HG03571 (cell line): ENCODE measurements at regions not wholly inside any gene's neighbourhood (a gene's known extent, or its start where the extent isn't known, plus 50 kb on each side); places are given as distances from the start of the nearest gene placed in this dataset.
"Not testable (repeated sequence)": the region's sequence is repeated elsewhere in the genome, so short reads cannot be mapped to it uniquely, and the experiment has no call there.

Experiments
- ATAC-seq: cut with Tn5 transposase; IDR thresholded peaks from one replicate; pipeline ENCODE4 v1.9.1; 2021; ENCODE audit not compliant: unreplicated experiment

- no peak for ATAC-seq
Measured at GRCh38 chr14:105894978-105895881, 368.8 kb downstream of the TMEM121 start.

- ATAC-seq: not testable (repeated sequence)
Measured at GRCh38 chr14:105896206-105896605, 369.8 kb downstream of the TMEM121 start.

GRCh38 chr14:105896961-105897724, 370.8 kb downstream of the TMEM121 start:
- ATAC-seq: not testable (repeated sequence)

- ATAC-seq: no peak
Measured at GRCh38 chr14:105897725-105898113, 371.3 kb downstream of the TMEM121 start.

DNA sequence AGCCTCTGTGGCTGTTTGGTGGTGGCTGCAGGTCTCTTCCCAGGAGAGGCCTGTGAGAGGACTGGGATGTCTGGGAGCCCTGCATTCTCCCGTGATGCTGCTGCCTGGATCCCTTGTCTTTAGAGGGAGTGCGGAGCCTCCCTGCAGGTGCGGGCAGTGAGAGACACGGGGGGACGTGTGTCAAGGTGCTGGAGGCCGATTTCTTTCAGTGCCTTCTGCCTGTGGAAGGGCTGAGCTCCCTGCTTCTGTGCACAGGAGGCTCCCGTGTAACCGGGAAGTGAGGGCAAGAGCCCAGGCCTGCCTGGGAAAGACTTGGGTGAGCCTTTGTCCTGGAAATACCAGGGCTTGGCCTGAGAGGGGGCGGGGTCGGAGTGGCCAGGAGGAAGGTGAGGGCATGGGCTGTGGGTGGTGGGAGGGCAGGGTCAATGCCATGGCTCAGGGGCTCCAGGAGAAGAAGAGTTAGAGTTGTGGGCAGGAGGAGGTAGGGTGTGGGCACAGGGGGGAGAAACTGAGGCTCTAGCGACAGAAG, 372.2 kb downstream of the TMEM121 start:
- ATAC-seq: no peak

DNA sequence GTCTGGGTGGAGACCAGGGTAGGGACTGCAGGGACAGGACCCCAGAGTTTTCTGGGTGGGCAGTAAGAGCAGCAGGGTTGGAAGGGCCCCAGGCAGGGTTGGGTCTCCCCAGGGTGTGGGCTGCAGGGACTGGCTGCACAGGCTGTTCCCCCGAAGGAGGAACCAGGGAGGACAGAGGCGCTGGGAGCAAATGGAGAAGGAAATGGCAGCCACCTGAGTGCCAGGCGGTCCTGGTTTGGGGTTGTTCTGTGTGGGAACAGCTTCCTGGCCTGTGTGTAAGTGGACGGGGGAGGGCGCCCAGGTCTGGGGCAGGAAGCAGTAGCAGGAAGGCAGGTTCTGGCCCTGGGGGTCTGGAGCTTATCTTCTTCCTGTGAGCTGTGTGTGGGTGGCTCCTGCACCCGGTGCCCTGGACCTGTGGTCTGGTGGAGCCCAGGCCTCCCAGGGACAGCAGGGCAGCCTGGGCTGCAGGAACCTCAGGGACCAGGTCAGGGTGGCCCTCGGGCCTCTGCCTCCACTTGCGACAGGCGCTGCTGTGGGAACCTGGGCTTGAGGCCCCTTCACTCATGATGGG, 372.8 kb downstream of the TMEM121 start:
- ATAC-seq: no peak

DNA sequence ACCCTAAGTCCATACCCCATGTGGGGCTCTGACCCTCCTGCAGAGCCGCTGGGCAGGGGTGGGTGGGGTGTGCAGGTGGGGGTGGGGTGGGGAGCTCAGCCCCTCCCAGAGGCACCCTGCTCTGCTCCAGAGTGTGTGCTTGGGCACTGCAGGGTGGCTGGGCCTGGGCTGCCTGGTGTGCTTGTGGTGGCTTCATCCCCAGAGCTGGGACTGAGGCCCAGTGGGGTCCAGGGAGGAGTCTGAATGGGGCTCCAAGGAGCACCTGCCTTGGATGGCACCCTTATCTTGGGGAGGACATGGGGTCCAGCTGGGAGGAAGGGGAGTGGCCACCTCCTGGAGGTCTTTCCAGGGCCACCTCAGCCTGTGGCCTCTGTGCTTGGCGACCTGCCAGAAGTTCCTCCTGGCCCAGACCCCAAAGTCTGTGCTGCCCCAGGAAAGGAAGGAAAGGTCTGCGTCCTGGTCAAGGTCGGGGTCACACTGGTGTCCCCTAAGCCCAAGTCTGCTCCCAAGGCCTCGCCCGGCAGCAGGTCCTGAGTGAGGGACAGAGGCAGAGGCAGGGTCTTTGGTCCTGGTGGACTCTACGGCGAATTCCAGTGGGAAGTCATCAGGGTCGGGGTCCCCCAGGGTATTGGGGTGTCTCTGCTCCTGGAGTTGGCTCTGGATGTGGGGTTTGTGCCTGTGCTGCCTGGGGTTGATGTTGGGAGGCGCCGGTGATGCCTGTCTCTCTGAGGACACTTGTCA, 373.4 kb downstream of the TMEM121 start:
- ATAC-seq: no peak

DNA sequence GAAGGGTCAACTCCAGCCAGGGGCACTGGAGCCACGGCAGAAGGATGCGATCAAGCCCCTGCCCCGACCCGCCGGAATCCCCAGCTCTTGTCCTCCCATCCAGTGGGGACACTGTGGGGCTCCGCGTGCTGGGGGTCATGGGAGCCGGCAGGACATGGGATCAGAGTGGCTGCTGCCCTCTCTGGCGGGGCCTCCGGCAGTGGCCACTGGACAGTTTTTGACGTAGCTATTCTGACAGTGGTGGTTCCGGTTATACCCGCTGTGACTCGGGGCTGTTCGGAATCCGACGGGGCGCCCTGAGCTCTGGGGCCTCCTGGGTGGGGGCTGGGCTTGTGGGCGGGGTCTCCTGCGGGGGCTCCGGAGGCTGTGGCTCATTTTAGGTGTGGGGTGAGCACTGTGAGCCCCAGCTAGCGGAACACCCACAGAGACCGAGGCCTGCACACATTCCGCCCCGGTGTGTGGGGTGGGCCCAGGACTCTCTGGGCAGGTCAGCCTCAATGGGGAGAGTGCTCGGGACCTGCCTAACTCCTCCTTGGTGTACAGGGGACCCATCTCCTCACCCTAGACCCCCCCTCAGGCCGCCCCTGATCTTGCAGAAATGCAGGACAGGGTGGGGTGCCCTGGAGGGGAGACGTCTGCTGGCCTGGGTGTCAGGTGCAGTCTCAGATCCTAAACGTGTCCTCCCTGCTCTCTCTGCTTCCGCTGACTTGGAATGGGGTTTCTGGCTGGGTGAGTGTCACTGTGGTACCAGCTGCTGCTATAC, 374.2 kb downstream of the TMEM121 start:
- ATAC-seq: no peak

- no peak for ATAC-seq
Measured at GRCh38 chr14:105901226-105901625, 374.8 kb downstream of the TMEM121 start.

DNA sequence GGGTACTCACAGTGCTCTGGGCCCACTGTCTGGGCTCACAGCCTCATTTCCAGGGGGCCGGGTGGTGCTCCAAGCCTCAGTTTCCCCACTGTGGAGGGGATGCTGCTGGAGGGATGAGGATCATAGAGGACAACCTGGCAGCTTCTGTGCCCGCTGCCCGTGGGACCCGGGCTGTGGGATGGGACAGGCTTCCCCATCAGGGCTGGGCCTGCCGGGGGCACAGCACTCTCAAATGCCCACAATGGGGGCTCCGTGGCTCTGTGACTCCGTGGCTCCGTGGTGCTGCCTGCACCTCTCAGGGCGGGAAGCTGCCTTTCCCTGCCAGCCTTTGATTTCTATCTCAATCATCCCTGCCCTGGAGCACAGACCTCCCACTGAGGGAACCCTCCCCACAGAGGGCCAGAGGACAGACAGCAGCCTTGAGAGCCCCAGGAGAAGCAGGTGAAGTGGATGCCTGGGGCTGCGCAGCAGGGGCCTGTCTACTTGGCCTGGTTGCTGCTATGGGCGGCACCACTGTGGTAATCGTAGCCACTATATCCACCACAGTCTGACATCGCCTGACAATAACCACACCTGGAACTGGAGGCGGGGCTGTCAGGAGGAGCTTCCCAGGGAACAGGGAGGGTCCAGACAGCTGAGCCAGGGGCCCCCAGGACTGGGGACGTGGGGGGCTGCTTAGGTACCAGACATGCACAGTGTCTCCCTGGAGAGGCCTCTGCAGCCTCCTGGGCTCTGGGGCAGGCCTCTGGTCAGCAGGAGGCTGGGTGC, 375.9 kb downstream of the TMEM121 start:
- ATAC-seq: no peak

DNA sequence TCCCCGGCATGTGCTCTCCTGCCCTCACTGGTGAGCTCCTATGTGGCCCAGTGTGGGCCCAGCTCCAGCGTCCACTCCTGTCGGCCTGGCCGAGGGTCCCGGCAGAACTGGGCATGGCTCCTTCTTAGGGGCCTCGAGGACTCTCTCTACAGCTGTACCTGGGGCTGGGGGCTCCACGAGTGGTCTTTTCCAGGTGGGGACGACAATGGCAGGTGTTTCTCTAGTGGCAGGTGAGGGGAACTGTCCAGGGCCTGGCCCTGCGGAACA, 376.4 kb downstream of the TMEM121 start:
- not testable (repeated sequence) for ATAC-seq

DNA sequence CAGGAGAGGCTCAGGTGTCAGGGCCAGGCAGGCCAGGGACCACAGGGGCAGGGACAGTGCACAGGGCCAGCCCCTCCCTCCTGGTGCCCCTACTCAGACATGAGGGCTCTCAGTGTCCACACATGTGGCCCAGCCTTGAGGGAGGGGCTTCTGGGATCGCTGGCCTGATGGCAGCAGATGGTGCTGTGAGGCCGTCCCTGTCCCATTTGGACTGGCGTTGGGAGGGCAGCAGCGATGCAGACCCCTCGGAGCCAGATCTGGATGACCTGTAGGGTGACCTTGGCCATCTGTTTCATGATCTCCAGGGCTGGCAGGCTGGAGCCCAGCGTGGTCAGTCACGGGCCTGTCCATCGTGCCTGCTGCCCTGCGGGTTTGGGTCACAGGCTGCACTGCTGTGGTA, 377.6 kb downstream of the TMEM121 start:
- ATAC-seq: no peak

DNA sequence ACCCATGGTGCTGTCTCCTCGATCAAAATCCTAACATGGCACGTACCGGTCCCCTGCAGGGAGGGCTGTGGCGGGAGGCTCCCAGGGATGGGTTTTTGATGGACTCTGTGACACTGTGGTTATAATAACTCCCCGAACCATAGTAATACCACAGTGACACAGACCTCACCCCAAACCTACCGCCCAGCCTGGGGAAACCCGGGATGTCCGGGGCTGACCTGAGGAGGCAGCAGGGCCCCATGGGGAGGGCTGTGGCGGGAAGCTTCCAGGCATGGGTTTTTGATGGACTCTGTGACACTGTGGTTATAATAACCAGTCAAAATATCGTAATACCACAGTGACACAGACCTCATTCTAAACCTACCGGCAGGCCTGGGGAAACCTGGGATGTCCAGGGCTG, 378.0 kb downstream of the TMEM121 start:
- ATAC-seq: no peak

GRCh38 chr14:105905456-105905855, 379.1 kb downstream of the TMEM121 start:
- ATAC-seq: no peak

DNA sequence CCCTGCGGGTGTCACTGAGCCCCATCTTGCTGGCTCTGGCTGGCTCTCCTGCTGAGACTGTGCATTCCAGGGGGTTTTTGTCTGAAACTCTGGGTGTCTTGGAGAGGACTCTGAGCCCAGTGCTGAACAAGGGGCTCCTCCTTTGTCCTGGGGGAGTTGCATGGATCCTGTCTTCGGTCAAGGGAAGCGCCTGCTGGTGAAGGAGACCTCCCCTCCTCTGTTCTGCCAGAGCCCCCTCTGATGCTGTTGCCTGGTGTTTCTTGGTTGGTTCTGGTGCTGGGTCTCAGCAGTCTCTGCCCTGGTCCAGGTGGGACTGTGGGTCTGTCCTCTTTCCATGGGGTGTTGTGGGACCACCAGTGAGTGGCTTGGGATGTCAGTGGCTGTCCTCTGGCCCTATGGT, 380.9 kb downstream of the TMEM121 start:
- ATAC-seq: no peak

DNA sequence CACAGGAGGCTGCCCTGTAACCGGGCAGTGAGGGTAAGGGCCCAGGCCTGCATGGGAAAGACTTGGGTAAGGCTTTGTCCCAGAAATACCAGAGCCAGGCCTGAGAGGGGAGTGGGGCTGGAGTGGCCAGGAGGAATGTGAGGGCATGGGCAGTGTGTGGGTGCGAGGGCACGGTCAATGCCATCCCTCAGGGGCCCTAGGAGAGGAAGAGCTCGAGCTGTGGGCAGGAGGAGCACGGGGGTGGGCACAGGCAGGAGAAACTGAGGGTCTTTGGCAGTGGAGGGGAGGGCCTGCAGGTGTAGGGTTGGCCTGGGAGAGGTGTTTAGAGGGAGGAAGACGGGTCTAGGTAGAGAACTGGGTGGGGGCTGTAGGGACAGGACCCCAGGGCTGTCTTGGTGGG, 381.6 kb downstream of the TMEM121 start:
- ATAC-seq: no peak

GRCh38 chr14:105908481-105908911, 382.1 kb downstream of the TMEM121 start:
- ATAC-seq: peak; percentile 68

DNA sequence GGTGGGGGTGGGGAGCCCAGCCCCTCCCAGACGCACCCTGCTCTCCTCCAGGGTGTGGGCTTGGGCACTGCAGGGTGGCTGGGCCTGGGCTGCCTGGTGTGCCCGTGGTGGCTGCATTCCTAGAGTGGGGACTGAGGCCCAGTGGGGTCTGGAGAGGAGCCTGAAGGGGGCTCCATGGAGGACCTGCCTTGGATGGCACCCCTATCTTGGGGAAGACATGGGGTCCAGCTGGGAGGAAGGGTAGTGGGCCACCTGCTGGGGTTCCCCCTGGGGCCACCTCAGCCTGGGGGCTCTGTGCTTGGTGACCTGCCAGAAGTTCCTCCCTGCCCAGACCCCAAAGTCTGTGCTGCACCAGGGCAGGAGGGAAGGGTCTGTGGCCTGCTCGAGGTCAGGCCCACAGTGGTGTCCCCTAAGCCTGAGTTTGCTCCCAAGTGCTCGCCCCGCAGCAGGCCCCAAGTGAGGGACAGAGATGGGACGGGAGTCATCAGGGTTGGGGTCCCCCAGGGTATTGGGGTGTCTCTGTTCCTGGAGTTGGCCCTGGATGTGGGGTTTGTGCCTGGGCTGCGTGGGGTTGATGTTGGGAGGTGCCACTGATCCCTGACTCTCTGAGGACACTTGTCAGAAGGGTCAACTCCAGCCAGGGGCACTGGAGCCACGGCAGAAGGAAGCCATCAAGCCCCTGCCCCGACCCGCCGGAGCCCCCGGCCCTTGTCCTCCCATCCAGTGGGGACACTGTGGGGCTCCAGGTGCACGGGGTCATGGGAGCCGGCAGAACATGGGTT, 382.9 kb downstream of the TMEM121 start:
- no peak for ATAC-seq

- ATAC-seq: not testable (repeated sequence)
Measured at GRCh38 chr14:105909828-105910120, 383.4 kb downstream of the TMEM121 start.
